ENCODE measurements at regions not wholly inside any gene's neighbourhood (a gene's known extent, or its start where the extent isn't known, plus 50 kb on each side); places are given as distances from the start of the nearest gene placed in this dataset.

- no peak overlapping the region for H3K27ac ChIP-seq
These were observed 53.8 kb upstream of the RBM24 start for GRCh38 chr6:17227403-17227802.

More at GRCh38 chr6:17227403-17227802, 53.8 kb upstream of the RBM24 start:
- TF ChIP-seq, protein P1, sequence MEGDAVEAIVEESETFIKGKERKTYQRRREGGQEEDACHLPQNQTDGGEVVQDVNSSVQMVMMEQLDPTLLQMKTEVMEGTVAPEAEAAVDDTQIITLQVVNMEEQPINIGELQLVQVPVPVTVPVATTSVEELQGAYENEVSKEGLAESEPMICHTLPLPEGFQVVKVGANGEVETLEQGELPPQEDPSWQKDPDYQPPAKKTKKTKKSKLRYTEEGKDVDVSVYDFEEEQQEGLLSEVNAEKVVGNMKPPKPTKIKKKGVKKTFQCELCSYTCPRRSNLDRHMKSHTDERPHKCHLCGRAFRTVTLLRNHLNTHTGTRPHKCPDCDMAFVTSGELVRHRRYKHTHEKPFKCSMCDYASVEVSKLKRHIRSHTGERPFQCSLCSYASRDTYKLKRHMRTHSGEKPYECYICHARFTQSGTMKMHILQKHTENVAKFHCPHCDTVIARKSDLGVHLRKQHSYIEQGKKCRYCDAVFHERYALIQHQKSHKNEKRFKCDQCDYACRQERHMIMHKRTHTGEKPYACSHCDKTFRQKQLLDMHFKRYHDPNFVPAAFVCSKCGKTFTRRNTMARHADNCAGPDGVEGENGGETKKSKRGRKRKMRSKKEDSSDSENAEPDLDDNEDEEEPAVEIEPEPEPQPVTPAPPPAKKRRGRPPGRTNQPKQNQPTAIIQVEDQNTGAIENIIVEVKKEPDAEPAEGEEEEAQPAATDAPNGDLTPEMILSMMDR (conservative IDR thresholded peaks at IDR 0.05): no peak
- TF ChIP-seq ZFX (IDR thresholded peaks at IDR 0.05): no peak

All from C4-2B (cell line).